ENCODE measurements at regions not wholly inside any gene's neighbourhood (a gene's known extent, or its start where the extent isn't known, plus 50 kb on each side); places are given as distances from the start of the nearest gene placed in this dataset.

- H3K4me1 Mint-ChIP-seq (ENCODE audit: low read depth), result no peaks in the 10 kb centered on the region
- H3K27me3 Mint-ChIP-seq, result no peaks in the 10 kb centered on the region
- no peak overlapping the region for H3K27ac Mint-ChIP-seq
- H3K9me3 Mint-ChIP-seq, result peaks cover 9% of the 10 kb centered on the region
- no peak overlapping the region for H3K4me3 Mint-ChIP-seq
- H3K36me3 Mint-ChIP-seq (ENCODE audit: low read depth), result no peaks in the 10 kb centered on the region
These were observed 1087.7 kb upstream of the ARRDC3 start for GRCh38 chr5:92470770-92471169.

- Mint-ChIP-seq H3K4me1 (ENCODE audit: low read depth) (no peaks in the 10 kb centered on the region), H3K27ac (no peak overlapping the region), H3K36me3 (ENCODE audit: low read depth) (no peaks in the 10 kb centered on the region), H3K4me3 (no peak overlapping the region), H3K27me3 (no peaks in the 10 kb centered on the region), H3K9me3 (peaks cover 5% of the 10 kb centered on the region)
These were observed 1085.2 kb upstream of the ARRDC3 start for GRCh38 chr5:92468295-92468694.

- Mint-ChIP-seq H3K27me3 (no peaks in the 10 kb centered on the region), H3K4me3 (no peak overlapping the region), H3K9me3 (no peaks in the 10 kb centered on the region), H3K36me3 (ENCODE audit: low read depth) (no peaks in the 10 kb centered on the region), H3K27ac (no peak overlapping the region), H3K4me1 (ENCODE audit: low read depth) (no peaks in the 10 kb centered on the region)
These were observed 1084.6 kb upstream of the ARRDC3 start for GRCh38 chr5:92467695-92468094.

- Mint-ChIP-seq H3K27me3 (no peaks in the 10 kb centered on the region), H3K9me3 (no peaks in the 10 kb centered on the region), H3K4me1 (ENCODE audit: low read depth) (no peaks in the 10 kb centered on the region), H3K27ac (no peak overlapping the region), H3K36me3 (ENCODE audit: low read depth) (no peaks in the 10 kb centered on the region), H3K4me3 (no peak overlapping the region)
These were observed 1077.4 kb upstream of the ARRDC3 start for GRCh38 chr5:92460505-92460904.

- Mint-ChIP-seq H3K4me3 (no peak overlapping the region), H3K27me3 (no peaks in the 10 kb centered on the region), H3K36me3 (ENCODE audit: low read depth) (no peaks in the 10 kb centered on the region), H3K9me3 (no peaks in the 10 kb centered on the region), H3K27ac (no peak overlapping the region), H3K4me1 (ENCODE audit: low read depth) (no peaks in the 10 kb centered on the region)
These were observed 1076.5 kb upstream of the ARRDC3 start for GRCh38 chr5:92459654-92460053.

- no peaks in the 10 kb centered on the region for H3K9me3 Mint-ChIP-seq
- no peak overlapping the region for H3K4me3 Mint-ChIP-seq
- no peaks in the 10 kb centered on the region for H3K4me1 Mint-ChIP-seq (ENCODE audit: low read depth)
These were observed 1071.9 kb upstream of the ARRDC3 start for GRCh38 chr5:92455011-92455410.

GRCh38 chr5:92444888-92445287 lies 1061.8 kb upstream of the ARRDC3 start:
- H3K9me3 Mint-ChIP-seq, result peaks cover 9% of the 10 kb centered on the region
- H3K27me3 Mint-ChIP-seq, result no peaks in the 10 kb centered on the region
- no peaks in the 10 kb centered on the region for H3K4me1 Mint-ChIP-seq (ENCODE audit: low read depth)
- no peak overlapping the region for H3K27ac Mint-ChIP-seq
- H3K4me3 Mint-ChIP-seq, result no peak overlapping the region
- no peaks in the 10 kb centered on the region for H3K36me3 Mint-ChIP-seq (ENCODE audit: low read depth)

More at GRCh38 chr5:92455011-92455410, 1071.9 kb upstream of the ARRDC3 start:
- Mint-ChIP-seq H3K27me3 (no peaks in the 10 kb centered on the region), H3K27ac (no peak overlapping the region), H3K36me3 (ENCODE audit: low read depth) (no peaks in the 10 kb centered on the region)

GRCh38 chr5:92435781-92436180 lies 1052.7 kb upstream of the ARRDC3 start:
- Mint-ChIP-seq H3K4me3 (no peak overlapping the region), H3K27me3 (no peaks in the 10 kb centered on the region), H3K4me1 (ENCODE audit: low read depth) (no peaks in the 10 kb centered on the region), H3K36me3 (ENCODE audit: low read depth) (no peaks in the 10 kb centered on the region), H3K27ac (no peak overlapping the region), H3K9me3 (peaks cover 10% of the 10 kb centered on the region)

GRCh38 chr5:92429646-92430045 lies 1046.5 kb upstream of the ARRDC3 start:
- H3K27ac Mint-ChIP-seq, result no peak overlapping the region
- H3K36me3 Mint-ChIP-seq (ENCODE audit: low read depth), result no peaks in the 10 kb centered on the region
- no peaks in the 10 kb centered on the region for H3K27me3 Mint-ChIP-seq
- H3K4me1 Mint-ChIP-seq (ENCODE audit: low read depth), result no peaks in the 10 kb centered on the region
- no peak overlapping the region for H3K4me3 Mint-ChIP-seq
- H3K9me3 Mint-ChIP-seq, result no peaks in the 10 kb centered on the region

- Mint-ChIP-seq H3K36me3 (ENCODE audit: low read depth) (no peaks in the 10 kb centered on the region), H3K4me3 (no peak overlapping the region), H3K4me1 (ENCODE audit: low read depth) (no peaks in the 10 kb centered on the region), H3K9me3 (peaks cover 6% of the 10 kb centered on the region), H3K27ac (no peak overlapping the region), H3K27me3 (no peaks in the 10 kb centered on the region)
These were observed 1045.3 kb upstream of the ARRDC3 start for GRCh38 chr5:92428415-92428814.

- H3K27me3 Mint-ChIP-seq, result no peaks in the 10 kb centered on the region
- no peaks in the 10 kb centered on the region for H3K4me1 Mint-ChIP-seq (ENCODE audit: low read depth)
- H3K4me3 Mint-ChIP-seq, result no peak overlapping the region
These were observed 1041.8 kb upstream of the ARRDC3 start for GRCh38 chr5:92424785-92425426.

GRCh38 chr5:92421942-92422341 lies 1038.8 kb upstream of the ARRDC3 start:
- no peaks in the 10 kb centered on the region for H3K27me3 Mint-ChIP-seq
- no peak overlapping the region for H3K4me3 Mint-ChIP-seq
- no peaks in the 10 kb centered on the region for H3K36me3 Mint-ChIP-seq (ENCODE audit: low read depth)
- H3K27ac Mint-ChIP-seq, result no peak overlapping the region
- peaks cover 14% of the 10 kb centered on the region for H3K9me3 Mint-ChIP-seq
- H3K4me1 Mint-ChIP-seq (ENCODE audit: low read depth), result no peaks in the 10 kb centered on the region

More at GRCh38 chr5:92424785-92425426, 1041.8 kb upstream of the ARRDC3 start:
- Mint-ChIP-seq H3K36me3 (ENCODE audit: low read depth) (no peaks in the 10 kb centered on the region), H3K27ac (no peak overlapping the region), H3K9me3 (peaks cover 14% of the 10 kb centered on the region)

GRCh38 chr5:92421196-92421595 lies 1038.1 kb upstream of the ARRDC3 start:
- H3K4me1 Mint-ChIP-seq (ENCODE audit: low read depth), result no peaks in the 10 kb centered on the region
- no peaks in the 10 kb centered on the region for H3K27me3 Mint-ChIP-seq
- H3K27ac Mint-ChIP-seq, result no peak overlapping the region

GRCh38 chr5:92419261-92419660 lies 1036.1 kb upstream of the ARRDC3 start:
- Mint-ChIP-seq H3K27me3 (no peaks in the 10 kb centered on the region), H3K27ac (no peak overlapping the region), H3K4me3 (no peak overlapping the region), H3K36me3 (ENCODE audit: low read depth) (no peaks in the 10 kb centered on the region), H3K4me1 (ENCODE audit: low read depth) (no peaks in the 10 kb centered on the region), H3K9me3 (peaks cover 17% of the 10 kb centered on the region)

More at GRCh38 chr5:92421196-92421595, 1038.1 kb upstream of the ARRDC3 start:
- Mint-ChIP-seq H3K36me3 (ENCODE audit: low read depth) (no peaks in the 10 kb centered on the region), H3K4me3 (no peak overlapping the region), H3K9me3 (peaks cover 14% of the 10 kb centered on the region)

GRCh38 chr5:92418341-92418740 lies 1035.2 kb upstream of the ARRDC3 start:
- H3K27me3 Mint-ChIP-seq, result no peaks in the 10 kb centered on the region
- H3K27ac Mint-ChIP-seq, result no peak overlapping the region
- no peak overlapping the region for H3K4me3 Mint-ChIP-seq
- H3K4me1 Mint-ChIP-seq (ENCODE audit: low read depth), result no peaks in the 10 kb centered on the region
- H3K36me3 Mint-ChIP-seq (ENCODE audit: low read depth), result no peaks in the 10 kb centered on the region
- peaks cover 10% of the 10 kb centered on the region for H3K9me3 Mint-ChIP-seq

- no peaks in the 10 kb centered on the region for H3K9me3 Mint-ChIP-seq
- no peaks in the 10 kb centered on the region for H3K4me1 Mint-ChIP-seq (ENCODE audit: low read depth)
- no peaks in the 10 kb centered on the region for H3K27me3 Mint-ChIP-seq
- H3K27ac Mint-ChIP-seq, result no peak overlapping the region
- no peak overlapping the region for H3K4me3 Mint-ChIP-seq
- H3K36me3 Mint-ChIP-seq (ENCODE audit: low read depth), result no peaks in the 10 kb centered on the region
These were observed 1026.0 kb upstream of the ARRDC3 start for GRCh38 chr5:92409134-92409533.

Data from stimulated activated naive CD8-positive, alpha-beta T cell treated with anti-CD3 and anti-CD28 coated beads, Interleukin-15, Interleukin-2, amounts not matched to agents 100 ng/mL and 50 ng/mL, for 24 hours (primary cell).